GM12874 (cell line): ENCODE measurements at regions not wholly inside any gene's neighbourhood (a gene's known extent, or its start where the extent isn't known, plus 50 kb on each side); places are given as distances from the start of the nearest gene placed in this dataset.

Experiments used
- CTCF ChIP-seq: IDR thresholded peaks from 2 replicates; pipeline ENCODE4 v1.5.1; 2011; ENCODE audit warnings: low read depth, mild to moderate bottlenecking, control low read depth, low read length, moderate library complexity; ENCODE audit not compliant: insufficient read depth

DNA sequence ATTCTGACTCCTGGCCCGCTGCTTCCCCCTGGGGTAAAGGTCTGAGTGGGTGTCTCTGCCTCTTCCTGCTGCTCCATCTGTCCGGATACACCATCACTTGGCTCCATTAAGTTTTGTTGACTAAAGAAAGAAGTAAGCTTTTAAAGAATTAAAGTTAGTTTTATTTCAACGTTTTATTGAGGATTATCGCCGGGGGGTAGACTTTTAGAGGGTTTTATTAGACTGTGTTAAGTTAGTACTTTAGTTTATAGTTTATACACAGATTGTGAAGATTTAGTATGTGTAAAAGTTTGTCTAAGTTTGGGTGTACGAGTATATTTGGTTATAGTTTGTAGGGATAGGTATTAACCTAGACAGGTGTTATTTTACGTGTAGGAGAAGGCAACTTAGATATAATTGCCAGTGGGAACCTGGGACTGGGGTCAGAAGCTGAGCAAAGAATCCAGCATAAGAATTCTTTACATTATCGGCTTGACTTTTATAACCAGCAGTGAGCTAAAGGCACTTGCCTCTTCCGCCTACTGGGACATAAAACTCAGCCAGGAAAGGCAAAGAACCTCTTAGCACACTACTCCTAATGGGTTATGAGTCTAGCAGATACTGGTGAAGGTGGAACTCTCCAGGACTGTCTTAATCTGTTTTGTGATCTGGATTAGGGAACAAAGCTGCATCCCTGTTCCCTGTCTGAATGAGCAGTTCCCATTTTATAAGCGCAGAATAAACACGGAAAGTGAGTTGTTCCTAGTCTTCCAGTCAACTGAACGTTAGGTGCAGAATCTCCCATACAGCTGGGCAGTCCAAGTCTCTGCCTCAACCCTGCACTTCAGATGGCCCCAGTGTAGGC lies 131.3 kb downstream of the FAM43A start:
- no peak for TF ChIP-seq CTCF

GRCh38 chr3:194817592-194817930 lies 131.9 kb downstream of the FAM43A start:
- no peak for TF ChIP-seq CTCF

DNA sequence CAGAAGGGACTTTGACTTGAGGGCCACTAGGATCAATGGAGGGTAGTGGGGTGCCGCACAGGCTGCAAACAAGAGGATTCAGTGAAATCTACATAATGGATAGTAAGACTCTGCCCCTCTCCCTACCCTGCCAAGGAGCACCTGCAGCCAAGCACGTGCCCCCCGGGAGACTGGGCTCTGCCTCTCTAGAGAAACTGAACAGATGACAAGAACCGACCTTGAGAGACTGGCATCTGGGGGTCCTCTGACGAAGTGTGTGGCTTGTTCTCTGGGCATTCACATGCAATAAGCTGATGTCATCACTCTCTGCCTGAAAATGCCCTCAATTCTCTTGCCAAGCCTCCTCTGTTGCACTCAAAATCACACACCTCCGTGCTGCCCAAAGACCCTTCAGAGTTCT lies 132.3 kb downstream of the FAM43A start:
- TF ChIP-seq CTCF, result no peak

DNA sequence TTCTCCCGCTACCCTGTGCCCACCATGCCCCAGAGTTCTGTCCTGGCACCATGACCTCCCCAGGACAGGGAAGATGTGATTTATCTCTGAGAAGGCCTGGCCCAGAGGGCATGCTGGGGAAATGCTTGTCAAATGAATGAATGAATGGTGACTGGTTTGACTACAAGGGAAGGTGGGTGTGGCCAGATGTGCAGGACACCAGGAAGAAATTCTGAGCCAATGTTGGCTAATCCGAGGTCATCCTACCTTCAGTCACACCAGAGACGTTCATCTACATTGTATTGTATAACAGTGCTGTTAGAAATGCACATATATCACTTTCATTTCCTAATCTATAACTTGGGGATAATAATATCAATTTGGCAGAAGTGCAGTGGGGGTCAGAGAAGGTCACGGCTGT lies 138.4 kb downstream of the FAM43A start:
- no peak for TF ChIP-seq CTCF

DNA sequence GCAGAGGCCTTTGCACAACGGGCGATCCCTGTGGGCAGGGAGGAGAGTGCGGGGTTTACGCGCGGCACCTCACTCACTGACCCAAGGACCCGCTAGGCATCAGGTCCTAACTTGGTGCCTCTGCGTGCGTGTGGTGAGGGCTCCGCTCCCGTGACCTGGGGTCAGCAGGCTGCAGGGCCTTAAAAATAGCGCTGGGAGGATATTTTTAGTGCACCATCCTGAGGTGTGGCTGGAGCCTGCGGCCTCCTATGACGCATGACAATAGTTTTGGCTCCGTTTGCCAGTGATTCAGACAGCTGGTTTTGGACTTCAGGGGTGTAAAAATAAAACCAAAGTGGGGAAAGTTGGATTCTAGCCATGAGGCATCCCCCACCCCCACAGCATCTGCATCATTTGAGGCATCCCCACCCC lies 139.0 kb downstream of the FAM43A start:
- TF ChIP-seq CTCF, result no peak

DNA sequence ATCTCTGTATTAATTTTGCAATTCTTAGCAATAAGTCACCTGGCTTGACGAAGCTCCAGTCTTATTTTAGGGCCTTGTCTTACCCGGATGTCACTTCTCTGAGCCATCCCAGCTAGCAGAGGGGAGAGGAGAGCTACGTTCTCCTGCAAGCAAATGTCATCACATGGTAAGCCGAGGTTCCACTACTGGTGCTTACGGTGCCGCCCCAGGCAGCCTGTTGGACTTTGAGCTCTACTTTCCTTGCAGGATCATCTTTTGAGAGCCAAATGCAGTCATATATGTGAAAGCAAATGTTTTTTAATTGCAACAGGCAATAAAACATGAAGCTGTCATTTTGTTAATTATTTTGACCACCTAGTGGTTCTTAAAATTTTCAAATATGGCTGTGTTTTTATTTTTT lies 140.9 kb downstream of the FAM43A start:
- TF ChIP-seq CTCF, result no peak

- no peak for TF ChIP-seq CTCF
These were observed 141.8 kb downstream of the FAM43A start for GRCh38 chr3:194827486-194827885.
